NCI-H2029 treated with DMSO at 0.1 percent for 48 hours (cell line): ENCODE measurements at regions not wholly inside any gene's neighbourhood (a gene's known extent, or its start where the extent isn't known, plus 50 kb on each side); places are given as distances from the start of the nearest gene placed in this dataset.
"Not testable (repeated sequence)": the region's sequence is repeated elsewhere in the genome, so short reads cannot be mapped to it uniquely, and the experiment has no call there.

Experiments
- DNase-seq: peaks from one replicate; lab custom pipeline; 2025; lab: John Stamatoyannopoulos, UW

DNA sequence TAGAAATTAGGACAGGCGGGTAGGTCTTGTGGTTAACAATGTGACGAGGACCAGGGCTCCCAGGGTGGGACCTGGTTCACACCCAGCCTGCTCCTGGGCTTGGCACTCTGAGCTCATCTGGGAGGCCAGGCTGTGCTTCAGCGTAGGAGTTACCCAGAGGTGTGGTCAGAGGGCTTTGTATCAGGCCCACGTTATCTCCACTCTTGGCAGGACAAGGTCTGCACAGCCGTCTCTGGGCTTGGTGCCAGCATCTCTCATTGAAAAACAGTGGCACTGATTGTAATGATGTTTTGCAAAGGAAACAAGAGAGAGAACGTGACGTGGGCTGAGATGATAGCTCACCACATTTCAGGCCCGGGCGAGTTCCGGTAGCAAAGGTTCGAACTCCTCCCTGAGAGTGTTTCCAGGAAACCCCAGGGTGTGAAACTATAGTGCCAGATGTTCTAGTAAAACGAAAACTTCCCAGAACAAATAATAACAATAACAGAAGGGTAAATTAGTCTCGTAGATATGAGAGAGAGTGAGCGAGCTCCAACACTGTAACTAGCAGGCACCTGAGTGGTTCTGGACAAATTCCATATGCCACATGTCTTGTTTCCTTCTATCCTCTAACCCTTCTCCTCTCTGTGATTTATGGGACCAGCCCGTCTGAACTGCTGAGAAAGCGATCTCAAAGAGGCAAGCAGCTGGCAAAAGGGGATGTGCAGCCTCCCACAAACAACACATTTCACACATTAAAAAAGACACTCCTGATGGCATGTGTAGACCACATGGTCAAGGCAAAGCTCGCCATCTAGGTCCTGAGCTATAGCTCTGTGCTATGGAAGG, 227.3 kb downstream of the KTN1 start:
- DNase-seq, result peak; percentile 99

DNA sequence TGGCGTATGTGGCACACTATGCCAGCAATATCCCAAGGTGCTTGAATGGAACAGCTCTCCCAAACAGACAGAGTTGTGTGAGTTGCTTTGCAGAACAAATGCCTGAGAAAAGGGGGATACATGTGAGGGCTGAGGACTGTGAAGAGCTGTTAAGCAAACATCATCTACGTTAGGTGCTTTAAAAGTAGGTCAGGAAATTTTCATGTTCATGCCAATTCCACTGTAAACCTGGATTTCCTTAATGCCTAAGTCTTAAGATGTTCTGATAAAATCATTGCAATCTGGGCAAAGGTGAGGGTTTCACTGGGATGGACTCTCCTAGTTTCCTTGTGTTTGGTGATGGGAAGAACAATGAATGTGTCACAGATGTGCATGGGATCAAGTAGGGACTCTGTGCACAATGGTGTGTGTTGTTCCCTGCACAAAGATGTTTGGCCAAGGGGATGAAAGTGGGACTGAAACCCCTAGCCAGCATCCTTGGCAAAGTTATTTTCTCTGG, 227.9 kb downstream of the KTN1 start:
- no peak for DNase-seq

GRCh38 chr14:55813630-55814029, 233.6 kb downstream of the KTN1 start:
- DNase-seq, result no peak

GRCh38 chr14:55814064-55814463, 234.1 kb downstream of the KTN1 start:
- DNase-seq, result no peak

DNA sequence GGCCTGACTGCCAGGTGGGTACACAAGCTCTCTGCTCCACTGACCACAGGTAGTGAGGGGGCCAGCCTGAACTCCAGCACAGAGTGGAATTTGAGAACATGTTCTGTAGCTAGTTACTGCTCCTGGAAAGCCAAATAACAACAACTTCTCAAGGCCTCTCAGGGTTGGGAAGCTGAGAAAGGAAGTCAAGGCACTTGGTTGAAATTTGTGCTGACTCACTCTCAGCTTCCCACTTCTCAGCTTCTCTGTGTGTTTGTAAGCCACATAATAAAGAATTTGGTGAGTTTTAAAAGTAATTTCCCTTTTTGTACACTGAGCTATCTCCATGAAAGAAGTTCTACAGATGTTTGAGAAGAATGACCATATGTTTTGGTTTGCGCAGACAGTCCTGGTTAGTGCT, 234.9 kb downstream of the KTN1 start:
- DNase-seq, result no peak

DNA sequence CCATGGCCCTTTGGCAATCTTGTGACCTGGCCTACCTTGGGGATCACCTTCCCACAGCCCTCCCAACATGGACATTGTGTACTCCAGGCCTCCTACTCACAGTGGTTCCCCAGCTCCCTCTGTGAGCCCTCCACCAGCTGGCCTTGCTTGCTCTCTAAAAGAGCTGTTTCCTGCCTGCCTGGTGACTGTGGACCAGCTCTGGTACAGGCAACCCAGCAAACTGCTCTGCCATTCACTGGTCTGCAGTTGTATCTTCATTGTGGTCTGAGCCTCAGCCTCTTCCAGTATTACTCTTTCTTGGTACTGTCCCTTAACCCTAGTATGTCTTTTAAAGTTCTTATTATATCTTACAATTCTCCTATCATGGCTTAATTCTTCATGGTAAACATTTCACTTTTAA, 236.2 kb downstream of the KTN1 start:
- DNase-seq, result no peak

GRCh38 chr14:55819610-55820304, 239.8 kb downstream of the KTN1 start:
- DNase-seq, result no peak

GRCh38 chr14:55822906-55823305, 242.9 kb downstream of the KTN1 start:
- no peak for DNase-seq

- no peak for DNase-seq
These were observed 252.3 kb downstream of the KTN1 start for GRCh38 chr14:55832122-55832911.

DNA sequence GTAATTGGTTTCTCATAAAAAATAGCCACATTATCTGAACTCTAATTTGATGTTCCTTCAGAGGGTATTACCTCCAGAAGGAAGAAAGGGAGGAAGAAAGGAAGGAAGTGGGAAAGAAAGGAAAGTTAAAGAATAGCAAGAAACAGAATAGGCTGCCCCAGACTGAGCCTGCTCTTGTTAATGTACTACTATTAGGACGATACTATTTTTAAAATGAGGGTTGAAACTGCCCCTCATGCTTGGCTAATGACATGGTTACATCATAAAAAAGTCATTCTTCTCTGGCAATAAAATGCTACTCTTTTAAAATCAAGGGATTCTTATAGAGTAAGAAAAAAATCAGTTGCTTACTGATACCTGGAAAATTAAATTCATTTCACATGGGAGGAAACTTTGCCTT, 253.0 kb downstream of the KTN1 start:
- no peak for DNase-seq

DNA sequence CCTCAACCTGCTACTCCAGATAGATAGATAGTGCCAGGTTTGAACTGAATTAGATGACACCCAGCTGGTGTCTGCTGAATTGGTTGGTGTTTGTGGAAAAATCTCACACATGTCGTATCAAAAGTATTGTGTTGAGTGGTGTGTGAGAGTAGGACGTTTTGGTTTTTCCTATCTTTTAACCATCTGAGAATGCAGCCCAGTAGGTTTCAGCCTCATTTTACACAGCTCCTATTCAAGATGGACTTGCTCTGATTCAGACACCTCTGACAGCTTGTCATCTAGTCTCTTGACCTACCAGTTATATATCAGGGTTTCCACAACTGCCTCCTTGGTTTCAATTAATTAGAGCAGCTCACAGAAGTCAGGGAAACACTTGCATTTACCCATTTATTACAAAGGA, 254.4 kb downstream of the KTN1 start:
- no peak for DNase-seq

DNA sequence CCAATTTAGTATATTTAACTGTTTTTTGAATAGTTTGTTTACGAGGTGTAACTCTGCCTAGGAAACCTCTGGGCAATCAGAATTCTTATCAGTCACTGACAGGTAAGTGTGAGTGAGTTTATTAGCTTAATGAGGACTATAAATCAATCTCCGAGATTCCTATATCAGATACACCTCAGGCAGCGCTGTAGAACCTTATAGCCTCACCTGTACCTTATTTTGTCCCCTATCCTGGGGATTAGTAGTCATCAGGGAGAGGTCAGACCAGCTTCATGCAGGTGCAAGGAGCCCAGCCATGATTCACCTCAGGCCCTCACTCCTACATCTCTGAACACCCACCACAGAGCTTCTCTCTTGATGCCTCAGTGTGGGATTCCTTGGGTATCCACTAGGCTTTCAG, 256.0 kb downstream of the KTN1 start:
- no peak for DNase-seq

DNA sequence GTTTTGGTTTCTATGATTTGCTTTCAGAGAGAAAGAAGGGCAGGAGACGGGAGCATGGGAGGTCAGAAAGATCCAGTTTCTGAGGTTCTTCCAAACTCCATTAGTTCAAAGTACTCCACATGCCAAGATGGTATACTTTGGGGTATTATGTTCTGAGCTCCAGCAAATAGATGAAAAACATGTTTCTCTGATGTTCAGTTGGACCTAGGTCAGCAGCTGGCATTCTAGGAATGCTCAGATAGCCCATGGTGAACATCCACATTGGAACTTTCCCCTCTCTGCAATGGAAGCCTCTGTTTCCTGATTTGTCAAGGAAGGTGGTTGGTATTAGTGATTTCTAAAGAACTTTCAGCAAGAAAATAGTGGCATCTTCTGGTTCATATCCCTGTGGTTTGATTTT, 257.5 kb downstream of the KTN1 start:
- no peak for DNase-seq

GRCh38 chr14:55838529-55839052, 258.6 kb downstream of the KTN1 start:
- DNase-seq, result no peak

DNA sequence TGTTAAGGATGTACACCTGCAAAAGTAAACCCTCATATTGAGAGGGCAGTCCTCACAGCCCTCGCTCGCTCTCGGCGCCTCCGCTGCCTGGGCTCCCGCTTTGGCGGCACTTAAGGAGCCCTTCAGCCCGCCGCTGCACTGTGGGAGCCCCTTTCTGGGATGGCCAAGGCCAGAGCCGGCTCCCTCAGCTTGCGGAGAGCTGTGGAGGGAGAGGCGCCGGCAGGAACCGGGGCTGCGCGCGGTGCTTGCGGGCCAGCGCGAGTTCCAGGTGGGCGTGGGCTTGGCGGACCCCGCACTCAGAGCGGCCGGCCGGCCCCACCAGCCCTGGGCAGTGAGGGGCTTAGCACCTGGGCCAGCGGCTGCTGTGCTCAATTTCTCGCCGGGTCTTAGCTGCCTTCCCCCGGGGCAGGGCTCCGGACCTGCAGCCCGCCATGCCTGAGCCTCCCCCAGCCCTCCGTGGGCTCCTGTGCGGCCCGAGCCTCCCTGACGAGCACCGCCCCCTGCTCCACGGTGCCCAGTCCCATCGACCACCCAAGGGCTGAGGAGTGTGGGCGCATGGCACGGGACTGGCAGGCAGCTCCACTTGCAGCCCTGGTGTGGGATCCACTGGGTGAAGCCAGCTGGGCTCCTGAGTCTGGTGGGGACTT, 259.4 kb downstream of the KTN1 start:
- not testable (repeated sequence) for DNase-seq

GRCh38 chr14:55840821-55841220, 260.8 kb downstream of the KTN1 start:
- no peak for DNase-seq

GRCh38 chr14:55841625-55842024, 261.6 kb downstream of the KTN1 start:
- no peak for DNase-seq

DNA sequence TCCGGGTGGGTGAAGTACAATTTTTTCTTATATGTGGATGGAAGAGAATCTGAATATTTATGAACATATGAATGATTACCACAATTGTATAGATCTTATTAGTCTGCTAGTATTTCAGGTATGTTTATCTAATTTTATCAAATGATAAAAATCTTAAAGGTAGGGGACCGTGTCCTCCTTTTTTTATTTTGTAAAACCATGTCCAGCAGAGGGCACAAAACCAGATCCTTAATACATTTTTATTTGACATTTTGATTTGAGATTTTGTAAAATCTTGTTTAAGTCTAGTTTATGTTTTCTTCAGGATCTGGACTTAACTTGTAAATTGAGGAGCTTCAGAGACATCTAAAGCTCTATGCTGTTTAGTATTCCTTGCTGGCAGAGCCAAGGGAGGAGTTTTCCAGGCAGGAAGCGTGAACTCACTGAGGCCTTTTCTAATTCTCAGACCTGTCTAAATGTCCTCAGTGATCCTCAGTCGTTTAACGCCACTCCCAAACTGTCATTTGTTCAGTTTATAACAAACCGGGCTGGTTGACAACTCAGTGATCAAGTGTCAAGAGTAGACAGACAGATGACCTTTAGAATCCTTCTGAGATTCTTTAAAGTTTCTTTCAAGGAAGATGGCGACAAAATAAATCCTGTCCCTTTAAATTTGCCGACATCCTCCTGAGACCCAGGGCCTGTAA, 263.9 kb downstream of the KTN1 start:
- no peak for DNase-seq

DNA sequence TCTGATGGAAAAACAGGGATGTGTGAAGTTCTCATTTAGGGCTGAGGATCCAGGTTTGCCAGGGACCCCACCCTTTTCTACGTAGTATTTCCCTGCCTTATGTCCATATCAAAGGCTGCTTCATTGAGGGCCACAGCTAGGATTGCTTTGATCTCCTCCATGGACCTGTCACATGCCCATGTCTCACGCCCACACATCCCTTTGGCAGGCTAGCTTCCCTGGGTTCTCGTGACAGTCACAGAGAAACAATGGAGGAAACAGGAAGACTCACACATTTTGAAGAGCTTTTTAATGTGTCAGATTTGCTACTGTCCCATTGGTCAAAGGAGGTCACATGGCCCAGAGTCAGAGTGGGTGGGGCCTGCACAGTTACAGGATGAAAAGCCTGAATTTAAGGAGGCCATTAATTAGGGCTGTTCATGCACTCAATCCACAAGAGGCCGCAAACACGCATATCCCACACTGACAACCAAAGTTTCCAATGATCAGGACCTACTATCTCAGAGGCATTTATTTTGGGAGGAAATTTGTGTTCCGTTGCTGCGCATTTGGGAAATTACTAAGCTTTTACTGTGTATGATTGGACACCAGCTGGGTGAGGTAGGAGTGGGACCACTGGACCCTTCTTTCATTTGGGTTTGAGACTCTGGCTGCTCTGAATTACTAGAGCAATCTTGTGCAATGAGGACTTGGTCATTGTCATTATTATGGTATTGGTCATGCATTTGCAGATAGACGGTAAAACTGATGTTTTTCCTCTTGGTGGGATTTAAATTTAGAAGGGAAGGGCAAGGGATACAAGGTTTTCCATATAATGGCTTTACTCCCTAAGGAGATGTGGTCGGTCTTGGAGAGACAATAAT, 266.2 kb downstream of the KTN1 start:
- no peak for DNase-seq

GRCh38 chr14:55846826-55847446, 266.9 kb downstream of the KTN1 start:
- no peak for DNase-seq
